NCI-H524 treated with DMSO at 0.1 percent for 48 hours (cell line): ENCODE measurements at regions not wholly inside any gene's neighbourhood (a gene's known extent, or its start where the extent isn't known, plus 50 kb on each side); places are given as distances from the start of the nearest gene placed in this dataset.
"Not testable (repeated sequence)": the region's sequence is repeated elsewhere in the genome, so short reads cannot be mapped to it uniquely, and the experiment has no call there.

Experiments
- DNase-seq: peaks from one replicate; lab custom pipeline; 2025; lab: John Stamatoyannopoulos, UW

GRCh38 chr6:85747666-85748065 lies 105.0 kb upstream of the SYNCRIP start:
- DNase-seq: no peak

DNA sequence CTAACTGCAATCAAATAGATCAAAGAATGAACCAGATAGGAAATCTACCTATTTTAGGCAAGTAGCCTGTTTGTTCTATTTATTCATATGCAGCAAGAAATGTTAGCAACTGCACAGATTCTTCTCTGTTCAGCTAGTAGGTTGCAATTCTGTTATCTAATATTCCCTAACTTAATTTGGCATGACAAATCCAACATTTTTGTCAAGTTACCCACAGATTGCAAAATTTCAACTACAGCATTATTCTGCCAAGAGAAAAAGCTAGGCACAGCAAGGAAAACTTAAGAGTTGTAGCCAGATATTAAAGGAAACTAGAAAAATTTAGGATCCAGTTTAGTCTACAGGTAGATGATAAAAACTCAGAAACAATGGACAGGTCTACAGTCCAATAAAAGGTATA lies 104.4 kb upstream of the SYNCRIP start:
- no peak for DNase-seq

DNA sequence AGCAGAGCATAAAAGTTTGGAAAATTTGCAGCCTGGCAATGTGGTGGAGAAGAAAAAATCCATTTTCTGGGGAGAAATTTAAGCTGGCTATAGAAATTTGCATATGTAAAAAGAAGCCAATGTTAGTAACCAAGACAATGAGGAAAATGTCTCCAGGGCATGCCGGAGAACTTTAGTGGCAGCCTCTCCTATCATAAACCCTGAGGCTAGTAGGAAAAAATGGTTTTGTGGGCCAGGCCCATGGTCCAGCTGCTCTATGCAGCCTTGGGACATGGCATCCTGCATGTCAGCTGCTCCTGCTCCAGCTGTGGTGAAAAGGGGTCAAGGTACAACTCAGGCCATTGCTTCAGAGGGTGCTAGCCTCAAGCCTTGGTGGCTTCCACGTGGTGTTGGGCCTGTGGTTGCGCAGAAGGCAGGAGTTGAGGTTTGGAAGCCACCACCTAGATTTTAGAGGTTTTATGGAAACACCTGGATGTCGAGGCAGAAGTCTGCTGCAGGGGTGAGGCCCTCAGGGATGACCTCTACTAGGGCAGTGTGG lies 101.8 kb upstream of the SYNCRIP start:
- DNase-seq: no peak

DNA sequence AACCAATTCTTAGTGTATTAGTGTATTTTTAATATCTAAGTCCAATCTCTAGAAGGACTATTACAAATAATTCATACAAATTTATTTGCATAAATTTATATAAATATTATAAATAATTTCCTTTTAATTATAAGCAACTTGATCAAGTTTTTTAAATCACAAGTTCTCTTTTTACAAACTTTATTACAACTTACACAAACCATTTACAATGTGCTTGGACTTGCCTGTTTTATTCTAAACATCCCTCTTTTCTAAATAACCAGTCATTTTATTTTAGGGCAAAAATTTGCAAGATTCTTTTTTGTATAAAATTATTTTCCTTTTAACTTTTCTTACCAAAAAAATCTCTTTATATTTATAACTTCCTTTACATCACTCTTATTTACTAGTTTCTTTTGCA lies 83.5 kb upstream of the SYNCRIP start:
- no peak for DNase-seq

DNA sequence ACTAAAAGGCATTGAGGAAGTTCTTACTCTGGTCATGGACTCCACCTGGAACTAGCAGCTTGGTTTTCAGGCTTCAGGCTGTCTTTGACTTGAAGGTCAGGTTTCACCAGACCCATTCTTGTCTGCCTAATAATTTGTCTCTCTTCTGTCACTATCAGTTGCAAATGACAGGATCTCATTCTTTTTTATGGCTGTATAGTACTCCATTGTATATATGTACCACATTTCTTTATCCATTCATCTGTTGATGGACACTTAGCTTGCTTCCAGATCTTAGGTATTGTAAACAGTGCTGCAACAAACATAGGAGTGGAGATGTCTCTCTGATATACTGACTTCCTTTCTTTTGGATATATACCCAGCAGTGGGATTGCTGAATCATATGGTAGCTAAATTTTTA lies 73.1 kb upstream of the SYNCRIP start:
- no peak for DNase-seq

- DNase-seq: no peak
These were observed 72.3 kb upstream of the SYNCRIP start for GRCh38 chr6:85714893-85715530.

DNA sequence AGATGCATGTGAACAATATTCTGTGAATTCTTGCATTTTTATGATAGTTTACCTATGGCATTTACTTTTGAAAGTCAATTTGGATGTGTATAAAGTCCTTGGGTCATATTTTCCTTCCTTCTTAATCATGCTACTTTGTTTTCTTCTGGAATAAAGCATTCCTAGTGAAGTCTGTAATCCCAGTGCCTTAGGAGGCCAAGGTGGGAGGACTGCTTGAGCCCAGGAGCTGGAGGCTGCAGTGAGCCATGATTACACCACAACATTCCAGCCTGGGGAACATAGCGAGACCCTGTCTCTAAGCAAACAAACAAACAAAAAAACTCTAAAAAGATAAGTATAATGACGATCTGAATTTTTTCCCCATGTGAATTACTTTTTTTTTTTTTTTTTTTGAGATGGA lies 69.7 kb upstream of the SYNCRIP start:
- no peak for DNase-seq

DNA sequence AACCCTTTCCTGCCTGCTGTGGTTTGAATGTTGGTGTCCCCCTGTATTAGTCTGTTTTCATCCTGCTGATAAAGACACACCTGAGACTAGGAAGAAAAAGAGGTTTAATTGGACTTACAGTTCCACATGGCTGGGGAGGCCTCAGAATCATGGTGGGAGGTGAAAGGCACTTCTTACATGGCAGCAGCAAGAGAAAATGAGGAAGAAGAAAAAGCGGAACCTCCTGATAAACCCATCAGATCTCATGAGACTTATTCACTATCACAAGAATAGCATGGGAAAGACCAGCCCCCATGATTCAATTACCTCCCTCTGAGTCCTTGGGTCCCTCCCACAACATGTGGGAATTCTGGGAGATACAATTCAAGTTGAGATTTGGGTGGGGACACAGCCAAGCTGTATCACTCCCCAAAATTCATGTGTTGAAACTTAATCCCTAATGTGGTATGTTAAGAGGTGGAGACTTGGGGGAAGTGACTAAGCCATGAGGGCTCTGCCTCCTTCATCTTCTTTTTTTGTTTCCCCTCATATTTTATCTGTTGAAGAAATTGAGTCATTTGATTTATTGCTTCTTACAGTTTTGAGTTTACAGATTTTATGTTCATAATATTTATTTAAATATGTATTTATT lies 64.9 kb upstream of the SYNCRIP start:
- not testable (repeated sequence) for DNase-seq

GRCh38 chr6:85706272-85706671 lies 63.6 kb upstream of the SYNCRIP start:
- no peak for DNase-seq

DNA sequence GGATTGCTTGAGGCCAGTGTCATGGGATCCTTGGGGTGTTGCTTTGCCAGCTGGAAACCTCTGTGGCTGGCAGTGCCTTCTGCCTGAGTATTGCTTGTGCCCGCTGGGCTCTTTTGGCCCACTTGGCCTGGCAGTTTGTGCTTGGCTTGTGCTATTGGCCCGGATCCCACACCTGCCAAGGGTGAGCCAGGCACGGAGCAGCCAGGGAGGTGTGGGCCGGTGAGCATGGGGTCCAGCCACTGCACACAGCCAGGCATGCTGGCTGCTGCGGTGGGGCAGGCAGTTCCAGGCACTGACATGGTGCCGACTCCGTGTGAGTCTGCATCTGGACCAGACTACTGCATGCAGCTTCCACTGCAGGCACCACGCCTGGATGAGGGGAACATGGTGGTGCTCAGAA lies 62.5 kb upstream of the SYNCRIP start:
- DNase-seq: no peak

- DNase-seq: no peak
These were observed 60.7 kb upstream of the SYNCRIP start for GRCh38 chr6:85703406-85703805.
